ENCODE measurements at regions not wholly inside any gene's neighbourhood (a gene's known extent, or its start where the extent isn't known, plus 50 kb on each side); places are given as distances from the start of the nearest gene placed in this dataset.

- Mint-ChIP-seq H3K9me3 (no peaks in the 10 kb centered on the region), H3K27ac (no peak overlapping the region), H3K4me1 (no peaks in the 10 kb centered on the region), H3K36me3 (ENCODE audit: low read depth) (no peaks in the 10 kb centered on the region), H3K27me3 (no peaks in the 10 kb centered on the region), H3K4me3 (no peak overlapping the region)
- no peak for DNase-seq
- ChIA-PET CTCF (no interaction called here), POLR2A (no interaction called here)
These were observed 499.6 kb downstream of the PPARGC1A start for GRCh38 chr4:23390246-23390645.

GRCh38 chr4:23388699-23389395 is 501.0 kb downstream of the PPARGC1A start:
- CTCF ChIA-PET, result no interaction called here
- Mint-ChIP-seq H3K27ac (no peak overlapping the region), H3K27me3 (no peaks in the 10 kb centered on the region), H3K9me3 (no peaks in the 10 kb centered on the region), H3K4me3 (no peak overlapping the region), H3K4me1 (no peaks in the 10 kb centered on the region), H3K36me3 (ENCODE audit: low read depth) (no peaks in the 10 kb centered on the region)
- DNase-seq, result no peak
- POLR2A ChIA-PET, result no interaction called here

- no peak for DNase-seq
- no peaks in the 10 kb centered on the region for H3K4me1 Mint-ChIP-seq
- ChIA-PET CTCF (no interaction called here), POLR2A (no interaction called here)
- no peaks in the 10 kb centered on the region for H3K36me3 Mint-ChIP-seq (ENCODE audit: low read depth)
- H3K9me3 Mint-ChIP-seq, result no peaks in the 10 kb centered on the region
- H3K27ac Mint-ChIP-seq, result no peak overlapping the region
- no peak overlapping the region for H3K4me3 Mint-ChIP-seq
- no peaks in the 10 kb centered on the region for H3K27me3 Mint-ChIP-seq
These were observed 501.6 kb downstream of the PPARGC1A start for GRCh38 chr4:23388255-23388654.

GRCh38 chr4:23384741-23385140 is 505.1 kb downstream of the PPARGC1A start:
- no peak overlapping the region for H3K27ac Mint-ChIP-seq
- no peaks in the 10 kb centered on the region for H3K36me3 Mint-ChIP-seq (ENCODE audit: low read depth)
- no peak overlapping the region for H3K4me3 Mint-ChIP-seq
- ChIA-PET POLR2A (no interaction called here), CTCF (no interaction called here)
- no peak for DNase-seq
- H3K27me3 Mint-ChIP-seq, result no peaks in the 10 kb centered on the region
- no peaks in the 10 kb centered on the region for H3K4me1 Mint-ChIP-seq
- H3K9me3 Mint-ChIP-seq, result no peaks in the 10 kb centered on the region

- ChIA-PET POLR2A (no interaction called here), CTCF (no interaction called here)
- Mint-ChIP-seq H3K4me3 (no peak overlapping the region), H3K9me3 (no peaks in the 10 kb centered on the region), H3K27me3 (no peaks in the 10 kb centered on the region), H3K27ac (no peak overlapping the region), H3K4me1 (no peaks in the 10 kb centered on the region), H3K36me3 (ENCODE audit: low read depth) (no peaks in the 10 kb centered on the region)
- no peak for DNase-seq
These were observed 507.0 kb downstream of the PPARGC1A start for GRCh38 chr4:23382879-23383278.

- Mint-ChIP-seq H3K9me3 (no peaks in the 10 kb centered on the region), H3K4me3 (no peak overlapping the region), H3K27me3 (no peaks in the 10 kb centered on the region), H3K27ac (no peak overlapping the region), H3K4me1 (no peaks in the 10 kb centered on the region), H3K36me3 (ENCODE audit: low read depth) (no peaks in the 10 kb centered on the region)
- no peak for DNase-seq
- ChIA-PET POLR2A (no interaction called here), CTCF (no interaction called here)
These were observed 515.6 kb downstream of the PPARGC1A start for GRCh38 chr4:23374259-23374658.

GRCh38 chr4:23373261-23373660 is 516.6 kb downstream of the PPARGC1A start:
- ChIA-PET POLR2A (no interaction called here), CTCF (no interaction called here)
- no peak overlapping the region for H3K27ac Mint-ChIP-seq
- no peak overlapping the region for H3K4me3 Mint-ChIP-seq
- DNase-seq, result no peak
- H3K9me3 Mint-ChIP-seq, result no peaks in the 10 kb centered on the region
- no peaks in the 10 kb centered on the region for H3K36me3 Mint-ChIP-seq (ENCODE audit: low read depth)
- no peaks in the 10 kb centered on the region for H3K4me1 Mint-ChIP-seq
- no peaks in the 10 kb centered on the region for H3K27me3 Mint-ChIP-seq

GRCh38 chr4:23371533-23371932 is 518.3 kb downstream of the PPARGC1A start:
- ChIA-PET CTCF (no interaction called here), POLR2A (no interaction called here)
- no peaks in the 10 kb centered on the region for H3K36me3 Mint-ChIP-seq (ENCODE audit: low read depth)
- H3K4me3 Mint-ChIP-seq, result no peak overlapping the region
- H3K4me1 Mint-ChIP-seq, result no peaks in the 10 kb centered on the region
- no peaks in the 10 kb centered on the region for H3K9me3 Mint-ChIP-seq
- no peaks in the 10 kb centered on the region for H3K27me3 Mint-ChIP-seq
- no peak overlapping the region for H3K27ac Mint-ChIP-seq
- no peak for DNase-seq

GRCh38 chr4:23369331-23369730 is 520.5 kb downstream of the PPARGC1A start:
- Mint-ChIP-seq H3K36me3 (ENCODE audit: low read depth) (no peaks in the 10 kb centered on the region), H3K27ac (no peak overlapping the region), H3K4me1 (no peaks in the 10 kb centered on the region), H3K27me3 (no peaks in the 10 kb centered on the region), H3K4me3 (no peak overlapping the region), H3K9me3 (no peaks in the 10 kb centered on the region)
- CTCF ChIA-PET, result no interaction called here
- DNase-seq, result no peak
- POLR2A ChIA-PET, result no interaction called here

GRCh38 chr4:23368081-23368697 is 521.7 kb downstream of the PPARGC1A start:
- Mint-ChIP-seq H3K9me3 (no peaks in the 10 kb centered on the region), H3K4me3 (no peak overlapping the region), H3K27ac (no peak overlapping the region), H3K4me1 (no peaks in the 10 kb centered on the region), H3K36me3 (ENCODE audit: low read depth) (no peaks in the 10 kb centered on the region), H3K27me3 (no peaks in the 10 kb centered on the region)
- ChIA-PET POLR2A (no interaction called here), CTCF (no interaction called here)
- DNase-seq, result no peak

- no peaks in the 10 kb centered on the region for H3K4me1 Mint-ChIP-seq
- no peaks in the 10 kb centered on the region for H3K36me3 Mint-ChIP-seq (ENCODE audit: low read depth)
- no peak overlapping the region for H3K27ac Mint-ChIP-seq
- no peak overlapping the region for H3K4me3 Mint-ChIP-seq
- ChIA-PET POLR2A (no interaction called here), CTCF (no interaction called here)
- no peak for DNase-seq
- no peaks in the 10 kb centered on the region for H3K9me3 Mint-ChIP-seq
- no peaks in the 10 kb centered on the region for H3K27me3 Mint-ChIP-seq
These were observed 523.3 kb downstream of the PPARGC1A start for GRCh38 chr4:23366557-23366906.

GRCh38 chr4:23365871-23366556 is 523.8 kb downstream of the PPARGC1A start:
- Mint-ChIP-seq H3K36me3 (ENCODE audit: low read depth) (no peaks in the 10 kb centered on the region), H3K9me3 (no peaks in the 10 kb centered on the region), H3K27ac (no peak overlapping the region), H3K27me3 (no peaks in the 10 kb centered on the region), H3K4me3 (no peak overlapping the region), H3K4me1 (no peaks in the 10 kb centered on the region)
- ChIA-PET CTCF (no interaction called here), POLR2A (no interaction called here)
- no peak for DNase-seq

- Mint-ChIP-seq H3K4me1 (no peaks in the 10 kb centered on the region), H3K4me3 (no peak overlapping the region), H3K36me3 (ENCODE audit: low read depth) (no peaks in the 10 kb centered on the region), H3K9me3 (no peaks in the 10 kb centered on the region), H3K27me3 (no peaks in the 10 kb centered on the region), H3K27ac (no peak overlapping the region)
- CTCF ChIA-PET, result no interaction called here
- no peak for DNase-seq
- POLR2A ChIA-PET, result no interaction called here
These were observed 524.8 kb downstream of the PPARGC1A start for GRCh38 chr4:23365086-23365485.

- no peaks in the 10 kb centered on the region for H3K4me1 Mint-ChIP-seq
- H3K9me3 Mint-ChIP-seq, result no peaks in the 10 kb centered on the region
- ChIA-PET POLR2A (no interaction called here), CTCF (no interaction called here)
- H3K4me3 Mint-ChIP-seq, result no peak overlapping the region
- no peak for DNase-seq
- no peaks in the 10 kb centered on the region for H3K36me3 Mint-ChIP-seq (ENCODE audit: low read depth)
- H3K27me3 Mint-ChIP-seq, result no peaks in the 10 kb centered on the region
- H3K27ac Mint-ChIP-seq, result no peak overlapping the region
These were observed 525.7 kb downstream of the PPARGC1A start for GRCh38 chr4:23364167-23364566.
